BLaER1 treated with 17β-estradiol and CSF1 and Interleukin-3, amounts not matched to agents 10 nM and 100 nM (cell line): ENCODE measurements at regions not wholly inside any gene's neighbourhood (a gene's known extent, or its start where the extent isn't known, plus 50 kb on each side); places are given as distances from the start of the nearest gene placed in this dataset.
"Not testable (repeated sequence)": the region's sequence is repeated elsewhere in the genome, so short reads cannot be mapped to it uniquely, and the experiment has no call there.

ENCODE experiments used
- H3K27ac ChIP-seq, 11 experiments: shearing (Covaris generic); formaldehyde crosslinking; 2 replicates each; pipeline ENCODE4 v1.8.1; 2022
- H3K27me3 ChIP-seq, 11 experiments: shearing (Covaris generic); formaldehyde crosslinking; 2 replicates each; pipeline ENCODE4 v1.8.1; 2022
- H3K36me3 ChIP-seq, 11 experiments: shearing (Covaris generic); formaldehyde crosslinking; 2 replicates each; pipeline ENCODE4 v1.8.1; 2022
- H3K4me1 ChIP-seq, 10 experiments: shearing (Covaris generic); formaldehyde crosslinking; 2 replicates each; pipeline ENCODE4 v1.8.1; 2022
- H3K4me2 ChIP-seq, 11 experiments: shearing (Covaris generic); formaldehyde crosslinking; 2 replicates each; pipeline ENCODE4 v1.8.1; 2022
- H3K4me3 ChIP-seq, 10 experiments: shearing (Covaris generic); formaldehyde crosslinking; 2 replicates each; pipeline ENCODE4 v1.8.1; 2022
- H3K9ac ChIP-seq, 11 experiments: shearing (Covaris generic); formaldehyde crosslinking; 2 replicates each; pipeline ENCODE4 v1.8.1; 2022
- H3K9me3 ChIP-seq, 11 experiments: shearing (Covaris generic); formaldehyde crosslinking; replicated peaks in 1 of 11; 2 replicates each; pipeline ENCODE4 v1.8.1; 2022
- H4K20me1 ChIP-seq, 11 experiments: shearing (Covaris generic); formaldehyde crosslinking; 2 replicates each; pipeline ENCODE4 v1.8.1; 2022
- Cebpa-rat ChIP-seq, 11 experiments: shearing (Covaris generic); IDR thresholded peaks; 2 replicates each; pipeline ENCODE4 v1.8.1; 2022

DNA sequence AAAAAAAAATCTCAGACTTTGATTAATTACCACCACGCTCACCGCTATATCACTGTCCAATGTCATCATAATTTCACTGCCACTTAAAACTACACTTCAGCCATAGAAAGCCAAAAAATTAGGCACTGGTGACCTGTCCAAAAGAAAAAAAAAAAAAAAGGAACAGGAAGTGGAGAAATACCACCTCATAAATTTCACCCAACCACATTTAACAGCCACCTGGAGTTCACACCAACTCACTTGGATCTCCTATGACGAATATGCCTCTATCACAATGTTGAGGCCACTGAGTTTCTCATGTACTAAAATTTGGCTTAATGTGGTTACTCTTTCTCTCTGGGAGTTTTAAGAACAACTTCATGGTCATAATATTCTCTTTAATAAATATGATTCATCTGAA, 237.5 kb upstream of the RSPO3 start:
- Histone ChIP-seq H3K4me2 (no peak overlapping the region), H3K27ac (no peak overlapping the region), H3K9ac (no peak overlapping the region)

DNA sequence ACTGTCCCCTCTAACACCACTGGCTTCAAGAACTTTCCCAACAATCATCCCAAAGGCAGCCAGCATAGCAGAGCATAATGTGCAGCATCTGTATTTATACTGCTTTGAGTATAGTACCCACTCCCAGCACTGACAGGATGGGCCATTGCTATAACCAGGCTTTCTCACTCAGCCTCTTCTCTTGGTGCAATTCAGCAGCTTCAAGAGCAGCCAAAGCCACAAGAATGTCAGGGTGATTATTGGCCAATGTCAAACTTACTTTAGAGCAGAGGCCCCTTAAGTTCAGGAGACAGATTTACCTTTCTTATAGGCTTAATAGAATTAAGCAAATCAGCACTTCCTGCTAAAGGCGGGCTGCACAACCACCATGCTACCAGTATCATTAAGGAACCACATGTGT, 232.4 kb upstream of the RSPO3 start:
- Histone ChIP-seq H3K9me3 (0 out of 22 replicates have a peak, but pooled peaks cover 0 to 2% (median 0%) of the 10 kb centered on the region in 11 experiments), H3K27me3 (no peaks in the 10 kb centered on the region), H3K4me1 (no peaks in the 10 kb centered on the region), H3K27ac (no peak overlapping the region), H3K9ac (no peak overlapping the region), H3K4me2 (no peak overlapping the region), H3K36me3 (no peaks in the 10 kb centered on the region), H3K4me3 (no peak overlapping the region), H4K20me1 (no peaks in the 10 kb centered on the region)
- no peak for TF ChIP-seq Cebpa-rat (IDR thresholded peaks at IDR 0.05)

More for the DNA sequence above, 237.5 kb upstream of the RSPO3 start:
- Histone ChIP-seq H3K4me3 (no peak overlapping the region), H4K20me1 (no peaks in the 10 kb centered on the region), H3K4me1 (no peaks in the 10 kb centered on the region), H3K27me3 (no peaks in the 10 kb centered on the region), H3K9me3 (no peaks in the 10 kb centered on the region), H3K36me3 (no peaks in the 10 kb centered on the region)
- no peak for TF ChIP-seq Cebpa-rat (IDR thresholded peaks at IDR 0.05)

DNA sequence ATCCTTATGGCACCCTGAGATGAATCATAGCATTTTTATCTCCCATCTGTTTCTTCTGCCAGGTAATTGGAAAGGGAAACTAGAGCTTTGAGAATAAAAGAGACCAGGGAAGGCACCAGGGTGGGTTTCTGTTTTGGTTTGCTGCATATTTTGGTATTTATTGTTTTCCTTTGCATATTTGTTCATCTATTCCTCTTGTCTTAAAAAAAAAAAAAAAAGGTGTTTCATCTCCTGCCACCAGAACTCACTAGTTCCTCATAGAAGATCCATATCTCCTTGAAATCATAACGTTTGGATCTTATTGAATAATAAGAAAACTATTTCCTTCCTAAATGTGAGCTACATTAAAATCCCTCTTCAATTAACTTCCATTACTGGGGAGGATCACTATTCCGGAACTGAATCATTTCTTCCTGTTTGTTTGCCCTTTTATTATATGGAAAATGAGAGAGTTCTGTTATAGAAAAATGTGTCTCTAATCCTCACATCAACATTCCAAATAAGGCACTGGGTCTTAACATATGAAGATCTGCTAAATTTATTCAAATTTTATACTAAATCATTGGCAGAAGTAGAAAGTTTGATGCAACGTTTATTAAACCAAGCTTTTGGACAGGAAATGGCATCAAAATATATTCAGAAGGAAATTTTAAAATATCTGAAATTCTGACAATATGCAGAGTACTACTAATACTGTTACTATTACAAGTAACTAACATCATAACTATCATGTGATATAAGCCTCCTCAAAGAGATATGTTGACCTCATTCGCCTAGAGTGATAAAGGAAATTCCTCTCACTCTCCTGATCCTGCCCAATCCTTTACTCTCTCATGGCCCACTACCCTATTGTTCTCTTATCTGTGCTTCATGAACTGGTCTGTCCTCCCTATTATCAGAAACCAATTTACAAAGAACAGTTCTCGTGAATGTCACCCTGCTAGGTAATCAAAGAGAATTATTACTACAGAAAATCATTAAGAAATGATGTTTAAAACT, 229.4 kb upstream of the RSPO3 start:
- Histone ChIP-seq H3K9ac (no peak overlapping the region), H3K4me1 (no peaks in the 10 kb centered on the region; a peak in 1 of 20 replicates), H4K20me1 (no peaks in the 10 kb centered on the region), H3K9me3 (peaks cover 0 to 31% (median 0%) of the 10 kb centered on the region in 11 experiments; a peak in 9 of 22 replicates), H3K4me3 (no peak overlapping the region), H3K27me3 (no peaks in the 10 kb centered on the region), H3K4me2 (no peak overlapping the region), H3K36me3 (no peaks in the 10 kb centered on the region), H3K27ac (no peak overlapping the region)
- TF ChIP-seq Cebpa-rat (IDR thresholded peaks at IDR 0.05), result no peak

DNA sequence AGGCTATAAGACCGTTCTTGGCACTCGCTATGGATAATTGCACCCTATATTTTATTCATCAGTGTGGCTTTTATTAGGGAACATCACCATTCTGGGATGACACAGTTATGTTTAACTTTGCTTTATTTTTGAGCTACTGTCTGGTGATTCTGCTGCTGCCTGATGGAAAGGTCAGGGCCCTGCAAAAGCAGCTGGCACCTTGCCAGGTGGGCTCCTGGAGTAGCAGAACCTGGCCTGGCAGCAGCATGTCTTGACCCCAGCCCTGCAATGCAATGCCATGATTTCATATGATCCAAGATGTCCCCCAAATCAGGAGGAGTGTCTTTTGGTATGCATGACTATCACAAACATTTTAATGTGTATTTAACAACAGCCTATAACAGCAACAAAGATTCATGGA, 228.4 kb upstream of the RSPO3 start:
- no peak overlapping the region for H3K4me3 ChIP-seq

DNA sequence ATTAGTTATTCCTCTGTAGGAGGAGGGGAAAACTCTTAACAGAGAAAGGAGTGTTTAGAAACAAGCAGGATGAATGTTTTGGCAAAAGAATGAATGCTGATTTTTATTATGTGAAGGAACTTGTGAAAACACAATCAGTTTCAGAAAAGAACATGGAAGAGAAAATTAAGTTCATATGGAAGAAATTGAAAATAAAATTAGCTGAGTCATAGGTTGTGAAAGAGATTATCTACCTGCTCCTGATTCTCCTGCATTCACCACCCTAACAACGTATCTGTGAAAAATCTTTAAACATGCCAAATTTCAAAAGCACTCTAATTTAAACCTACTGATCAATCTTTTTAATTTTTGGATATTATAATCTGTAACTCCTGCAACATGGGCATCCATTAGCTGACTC, 227.3 kb upstream of the RSPO3 start:
- H3K36me3 ChIP-seq, result no peaks in the 10 kb centered on the region
- H3K9ac ChIP-seq, result no peak overlapping the region
- no peaks in the 10 kb centered on the region for H4K20me1 ChIP-seq
- no peak overlapping the region for H3K4me2 ChIP-seq
- no peaks in the 10 kb centered on the region; a peak in 1 of 20 replicates for H3K4me1 ChIP-seq
- no peak overlapping the region for H3K27ac ChIP-seq
- H3K4me3 ChIP-seq, result no peak overlapping the region
- no peak for TF ChIP-seq Cebpa-rat (IDR thresholded peaks at IDR 0.05)
- no peaks in the 10 kb centered on the region for H3K27me3 ChIP-seq
- peaks cover 0 to 41% (median 0%) of the 10 kb centered on the region in 11 experiments; a peak in 9 of 22 replicates for H3K9me3 ChIP-seq

More for the DNA sequence above, 228.4 kb upstream of the RSPO3 start:
- Histone ChIP-seq H3K4me1 (no peaks in the 10 kb centered on the region; a peak in 1 of 20 replicates), H3K36me3 (no peaks in the 10 kb centered on the region), H3K4me2 (no peak overlapping the region), H3K27ac (no peak overlapping the region), H4K20me1 (no peaks in the 10 kb centered on the region), H3K27me3 (no peaks in the 10 kb centered on the region), H3K9ac (no peak overlapping the region), H3K9me3 (peaks cover 0 to 41% (median 0%) of the 10 kb centered on the region in 11 experiments; a peak in 9 of 22 replicates)
- no peak for TF ChIP-seq Cebpa-rat (IDR thresholded peaks at IDR 0.05)

DNA sequence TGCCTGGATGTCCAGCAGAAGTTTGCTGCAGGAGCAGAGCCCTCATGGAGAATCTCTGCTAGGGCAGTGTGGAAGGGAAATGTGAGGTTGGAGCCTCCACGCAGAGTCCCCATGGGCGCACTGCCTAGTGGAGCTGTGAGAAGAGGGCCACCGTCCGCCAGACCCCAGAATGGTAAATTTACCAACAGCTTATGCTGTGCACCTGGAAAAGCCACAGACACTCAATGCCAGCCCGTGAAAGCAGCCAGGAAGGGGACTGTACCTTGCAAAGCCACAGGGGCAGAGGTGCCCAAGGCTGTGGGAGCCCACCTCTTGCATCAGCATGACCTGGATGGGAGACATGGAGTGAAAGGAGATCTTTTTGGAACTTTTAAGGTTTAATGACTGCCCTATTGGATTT, 225.6 kb upstream of the RSPO3 start:
- peaks cover 0 to 41% (median 0%) of the 10 kb centered on the region in 11 experiments; a peak in 9 of 22 replicates for H3K9me3 ChIP-seq
- H4K20me1 ChIP-seq, H3K4me1 ChIP-seq, H3K27me3 ChIP-seq, H3K27ac ChIP-seq, H3K36me3 ChIP-seq, H3K4me2 ChIP-seq, H3K9ac ChIP-seq, H3K4me3 ChIP-seq: not testable (repeated sequence)

DNA sequence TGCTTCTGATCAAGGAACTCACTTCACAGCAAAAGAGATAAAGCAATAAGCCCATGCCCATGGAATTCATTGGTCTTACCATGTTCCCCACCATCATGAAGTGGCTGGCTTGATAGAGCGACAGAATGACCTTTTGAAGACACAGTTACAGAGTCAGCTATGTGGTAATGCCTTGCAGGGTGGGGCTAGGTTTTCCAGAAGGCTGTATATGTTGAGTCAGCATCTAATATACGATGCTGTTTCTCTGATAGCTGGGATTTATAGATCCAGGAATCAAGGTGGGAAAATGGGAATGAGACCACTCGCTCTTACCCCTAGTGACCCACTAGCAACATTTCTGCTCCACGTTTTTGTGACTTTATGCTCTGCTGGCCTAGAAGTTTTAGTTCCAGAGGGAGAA, 220.7 kb upstream of the RSPO3 start:
- H4K20me1 ChIP-seq, result no peaks in the 10 kb centered on the region
- no peak for TF ChIP-seq Cebpa-rat (IDR thresholded peaks at IDR 0.05)
- H3K9ac ChIP-seq, result no peak overlapping the region
- peaks cover 0 to 22% (median 0%) of the 10 kb centered on the region in 11 experiments; a peak in 9 of 22 replicates for H3K9me3 ChIP-seq
- no peak overlapping the region for H3K27ac ChIP-seq
- no peaks in the 10 kb centered on the region for H3K27me3 ChIP-seq
- H3K4me1 ChIP-seq, result no peaks in the 10 kb centered on the region
- no peak overlapping the region for H3K4me2 ChIP-seq
- no peak overlapping the region for H3K4me3 ChIP-seq
- H3K36me3 ChIP-seq, result no peaks in the 10 kb centered on the region

DNA sequence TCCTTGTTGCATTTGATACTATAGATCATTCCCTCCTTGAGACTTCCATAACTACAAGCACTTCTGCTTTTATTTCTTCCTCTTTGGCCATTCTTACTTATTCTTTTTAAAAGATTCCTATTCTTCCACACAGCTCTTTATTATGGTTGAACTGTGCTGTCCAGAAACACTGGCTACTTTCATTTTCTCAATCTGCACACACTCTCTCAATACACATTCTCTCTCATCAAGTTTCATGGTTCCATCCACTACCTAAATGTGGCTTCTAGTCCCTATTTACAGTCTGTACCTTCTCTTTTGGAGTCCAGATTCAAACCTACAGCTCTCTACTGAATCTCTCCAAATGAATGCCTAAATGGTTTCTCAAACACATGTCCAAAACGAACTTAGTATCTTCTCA, 214.3 kb upstream of the RSPO3 start:
- no peak for TF ChIP-seq Cebpa-rat (IDR thresholded peaks at IDR 0.05)
- H3K36me3 ChIP-seq, result no peaks in the 10 kb centered on the region
- 0 out of 20 replicates have a peak, but pooled peaks cover 0 to 9% (median 0%) of the 10 kb centered on the region in 10 experiments for H3K4me1 ChIP-seq
- no peak overlapping the region for H3K4me2 ChIP-seq
- no peaks in the 10 kb centered on the region for H4K20me1 ChIP-seq
- H3K9ac ChIP-seq, result no peak overlapping the region
- H3K27ac ChIP-seq, result no peak overlapping the region
- H3K27me3 ChIP-seq, result no peaks in the 10 kb centered on the region
- no peak overlapping the region for H3K4me3 ChIP-seq
- H3K9me3 ChIP-seq, result no peaks in the 10 kb centered on the region

DNA sequence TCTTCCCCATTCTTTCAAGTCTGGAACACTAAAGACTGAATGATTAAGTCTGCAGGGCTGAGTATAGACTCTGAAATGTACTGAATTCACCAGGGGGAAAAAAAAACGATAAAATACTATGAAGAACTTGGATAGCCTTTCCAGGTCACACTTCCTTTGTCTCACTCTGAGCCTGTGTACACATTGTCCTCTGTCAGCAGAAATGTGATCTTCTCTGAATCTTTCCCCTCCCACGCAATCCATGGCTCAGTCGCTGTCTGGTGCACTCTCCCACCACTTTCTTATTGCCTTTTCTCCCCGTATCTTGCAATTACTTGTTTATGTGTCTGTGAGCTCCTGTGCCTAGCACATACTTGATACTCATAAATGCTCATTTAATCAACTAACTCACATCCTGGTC, 212.6 kb upstream of the RSPO3 start:
- Histone ChIP-seq H4K20me1 (no peaks in the 10 kb centered on the region), H3K4me3 (no peak overlapping the region), H3K36me3 (no peaks in the 10 kb centered on the region), H3K27ac (no peak overlapping the region), H3K4me1 (0 out of 20 replicates have a peak, but pooled peaks cover 0 to 9% (median 0%) of the 10 kb centered on the region in 10 experiments), H3K9ac (no peak overlapping the region), H3K27me3 (no peaks in the 10 kb centered on the region), H3K4me2 (peak overlapping the region in 1 of 11 experiments; percentile 43; a peak in 2 of 22 replicates), H3K9me3 (no peaks in the 10 kb centered on the region)
- TF ChIP-seq Cebpa-rat (IDR thresholded peaks at IDR 0.05), result no peak
